CD4-positive, alpha-beta T cell (primary cell): ENCODE measurements at regions not wholly inside any gene's neighbourhood (a gene's known extent, or its start where the extent isn't known, plus 50 kb on each side); places are given as distances from the start of the nearest gene placed in this dataset.

Source experiments
- ATAC-seq: fragments of 200-7000 bp; cut with Tn5 transposase; one replicate; pipeline ENCODE4 v1.10.0; 2022; ENCODE audit warnings: mild to moderate bottlenecking; ENCODE audit not compliant: poor library complexity
- CTCF ChIA-PET: fragments of 350-600 bp; sonication (Branson Sonifier 250); formaldehyde crosslinking; loops from one replicate; lab custom pipeline; 2021; ENCODE audit warnings: antibody characterized with exemption, inconsistent platforms; lab: Charles Lee
- POLR2A ChIA-PET: fragments of 350-600 bp; sonication (Branson Sonifier 250); formaldehyde crosslinking; loops from one replicate; lab custom pipeline; 2021; ENCODE audit warnings: antibody characterized with exemption, inconsistent platforms; lab: Charles Lee
- DNase-seq, 14 experiments: peaks; one replicate each; pipeline ENCODE4 v3.0.0-alpha.2; 2013 to 2020; ENCODE audit warnings: mixed read lengths in 2 of 14
- H3K27ac ChIP-seq, 2 donors: one replicate each; pipeline versions ENCODE4 v1.5.1 to v1.7.0; 2013; ENCODE audit warnings: low read length in 2 of 2, low read depth in 1 of 2, mild to moderate bottlenecking in 1 of 2
- H3K27me3 ChIP-seq, 2 experiments: 1 replicate in 1 of 2; 2 replicates in 1 of 2; pipeline versions ENCODE4 v1.6.1 to v1.7.0; 2013; ENCODE audit warnings: low read length in 2 of 2, control low read depth in 1 of 2, mild to moderate bottlenecking in 1 of 2, moderate library complexity in 1 of 2; ENCODE audit not compliant: insufficient read depth in 2 of 2, control insufficient read depth in 1 of 2
- H3K36me3 ChIP-seq: one replicate; pipeline ENCODE4 v1.6.1; 2013; ENCODE audit warnings: low read length, control low read depth; ENCODE audit not compliant: insufficient read depth
- H3K4me1 ChIP-seq: one replicate; pipeline ENCODE4 v1.6.1; 2013; ENCODE audit warnings: low read length, control low read depth; ENCODE audit not compliant: insufficient read depth
- H3K4me3 ChIP-seq: one replicate; pipeline ENCODE4 v1.5.1; 2013; ENCODE audit warnings: mild to moderate bottlenecking, low read length, moderate library complexity
- H3K9me3 ChIP-seq, 2 experiments: 1 replicate in 1 of 2; 2 replicates in 1 of 2; pipeline versions ENCODE4 v1.6.1 to v1.7.0; 2013; ENCODE audit warnings: low read length in 2 of 2, mild to moderate bottlenecking in 2 of 2, control low read depth in 1 of 2, moderate library complexity in 1 of 2; ENCODE audit not compliant: control insufficient read depth in 1 of 2, insufficient read depth in 1 of 2
- H3K27ac Mint-ChIP-seq: one replicate; pipeline ENCODE4 v1.8.0; 2020; ENCODE audit warnings: mixed read lengths
- H3K27me3 Mint-ChIP-seq: one replicate; pipeline ENCODE4 v1.8.0; 2021; ENCODE audit warnings: mixed read lengths
- H3K36me3 Mint-ChIP-seq: one replicate; pipeline ENCODE4 v1.8.0; 2021; ENCODE audit warnings: low read depth, mixed read lengths
- H3K4me1 Mint-ChIP-seq: one replicate; pipeline ENCODE4 v1.8.0; 2021; ENCODE audit warnings: low read depth, mixed read lengths
- H3K4me3 Mint-ChIP-seq: one replicate; pipeline ENCODE4 v1.8.0; 2020; ENCODE audit warnings: mild to moderate bottlenecking, mixed read lengths
- H3K9me3 Mint-ChIP-seq: one replicate; pipeline ENCODE4 v1.8.0; 2020; ENCODE audit warnings: mixed read lengths
- CTCF ChIP-seq: fragments of 200-600 bp; IDR thresholded peaks from one replicate; pipeline ENCODE4 v1.8.0; 2022; ENCODE audit warnings: antibody characterized with exemption, mild to moderate bottlenecking
- intact Hi-C, 2 experiments: fragments of 100-400 bp; cut with DNase I in 1 of 2; cut with micrococcal nuclease in 1 of 2; formaldehyde crosslinking; loops; one replicate each; pipeline versions ENCODE4 v1.15.1 to v1.9.0; 2023 to 2025; cut with DNase I, micrococcal nuclease

GRCh38 chr20:7585126-7585679 is 355.1 kb downstream of the HAO1 start:
- H3K27ac Mint-ChIP-seq = no peak overlapping the region
- intact Hi-C loops = no loop called here
- no peak overlapping the region for H3K27ac ChIP-seq
- ATAC-seq (no peak), DNase-seq (no peak)
- no peak for TF ChIP-seq CTCF
- no peak overlapping the region for H3K4me3 Mint-ChIP-seq
- H3K9me3 ChIP-seq = no peaks in the 10 kb centered on the region
- H3K9me3 Mint-ChIP-seq = peaks cover 6% of the 10 kb centered on the region
- POLR2A ChIA-PET = no interaction called here
- H3K36me3 Mint-ChIP-seq = no peaks in the 10 kb centered on the region
- H3K4me1 ChIP-seq = no peaks in the 10 kb centered on the region
- CTCF ChIA-PET = no interaction called here
- H3K36me3 ChIP-seq = no peaks in the 10 kb centered on the region
- no peak overlapping the region for H3K4me3 ChIP-seq
- no peaks in the 10 kb centered on the region for H3K4me1 Mint-ChIP-seq
- no peaks in the 10 kb centered on the region for H3K27me3 Mint-ChIP-seq
- no peaks in the 10 kb centered on the region for H3K27me3 ChIP-seq

GRCh38 chr20:7586481-7586880 is 353.8 kb downstream of the HAO1 start:
- Histone ChIP-seq H3K4me1 (no peaks in the 10 kb centered on the region), H3K27me3 (no peaks in the 10 kb centered on the region), H3K36me3 (no peaks in the 10 kb centered on the region), H3K27ac (no peak overlapping the region), H3K9me3 (no peaks in the 10 kb centered on the region), H3K4me3 (no peak overlapping the region)
- DNase-seq = no peak
- POLR2A ChIA-PET = no interaction called here
- Mint-ChIP-seq H3K27ac (no peak overlapping the region), H3K4me3 (no peak overlapping the region), H3K27me3 (no peaks in the 10 kb centered on the region), H3K36me3 (no peaks in the 10 kb centered on the region), H3K4me1 (no peaks in the 10 kb centered on the region), H3K9me3 (peaks cover 7% of the 10 kb centered on the region)
- no peak for TF ChIP-seq CTCF
- intact Hi-C loops = no loop called here
- ATAC-seq = no peak
- CTCF ChIA-PET = no interaction called here

- no peak overlapping the region for H3K4me3 ChIP-seq
- H3K36me3 ChIP-seq = no peaks in the 10 kb centered on the region
- intact Hi-C loops = no loop called here
- DNase-seq = no peak
- ChIA-PET CTCF (no interaction called here), POLR2A (no interaction called here)
- no peak overlapping the region for H3K27ac ChIP-seq
- H3K4me1 ChIP-seq = no peaks in the 10 kb centered on the region
- no peaks in the 10 kb centered on the region for H3K27me3 ChIP-seq
- Mint-ChIP-seq H3K4me3 (no peak overlapping the region), H3K4me1 (no peaks in the 10 kb centered on the region), H3K27ac (no peak overlapping the region), H3K27me3 (no peaks in the 10 kb centered on the region), H3K36me3 (no peaks in the 10 kb centered on the region), H3K9me3 (peaks cover 10% of the 10 kb centered on the region)
- no peak for ATAC-seq
- TF ChIP-seq CTCF = no peak
- H3K9me3 ChIP-seq = peaks cover 0 to 3% of the 10 kb centered on the region in 2 experiments
Observed at GRCh38 chr20:7589164-7589563, 351.1 kb downstream of the HAO1 start.
